ENCODE measurements at regions not wholly inside any gene's neighbourhood (a gene's known extent, or its start where the extent isn't known, plus 50 kb on each side); places are given as distances from the start of the nearest gene placed in this dataset.

GRCh38 chr12:27873010-27873409 lies 93.0 kb upstream of the MANSC4 start:
- TF ChIP-seq ZC3H10 (CRISPR knock-in tag; IDR thresholded peaks at IDR 0.05) (no peak), ZFP3 (CRISPR knock-in tag; IDR thresholded peaks at IDR 0.05) (no peak), ZFP30 (CRISPR knock-in tag; IDR thresholded peaks at IDR 0.05) (no peak), ESRRG (CRISPR knock-in tag; IDR thresholded peaks at IDR 0.05) (no peak), PATZ1 (CRISPR knock-in tag; IDR thresholded peaks at IDR 0.05; ENCODE audit: borderline replicate concordance) (no peak), PPARA (CRISPR knock-in tag; IDR thresholded peaks at IDR 0.05; ENCODE audit: borderline replicate concordance) (no peak), ARNTL (CRISPR knock-in tag; IDR thresholded peaks at IDR 0.05; ENCODE audit: borderline replicate concordance, low read depth) (no peak), BACH2 (CRISPR knock-in tag; IDR thresholded peaks at IDR 0.05; ENCODE audit: borderline replicate concordance) (no peak), RARB (CRISPR knock-in tag; IDR thresholded peaks at IDR 0.05) (no peak), CSDC2 (CRISPR knock-in tag; IDR thresholded peaks at IDR 0.05) (no peak), ZNF8 (CRISPR knock-in tag; IDR thresholded peaks at IDR 0.05) (no peak)
